AG09319 (cell line): ENCODE measurements at regions not wholly inside any gene's neighbourhood (a gene's known extent, or its start where the extent isn't known, plus 50 kb on each side); places are given as distances from the start of the nearest gene placed in this dataset.

ENCODE experiments used
- DNase-seq: peaks from one replicate; pipeline ENCODE4 v3.0.0-alpha.2; 2010; ENCODE audit warnings: low read depth; ENCODE audit errors: extremely low read depth
- CTCF ChIP-seq: IDR thresholded peaks from 2 replicates; pipeline ENCODE4 v1.5.1; 2011; ENCODE audit warnings: low read depth, mild to moderate bottlenecking, inconsistent platforms, low read length, moderate library complexity

GRCh38 chr16:65895486-65895885 is 471.0 kb upstream of the CDH5 start:
- no peak for DNase-seq
- TF ChIP-seq CTCF = no peak

GRCh38 chr16:65890203-65890602 is 476.3 kb upstream of the CDH5 start:
- TF ChIP-seq CTCF = no peak
- DNase-seq = no peak

- DNase-seq = no peak
- no peak for TF ChIP-seq CTCF
Observed at GRCh38 chr16:65889533-65889966, 476.9 kb upstream of the CDH5 start.

GRCh38 chr16:65888201-65888600 is 478.3 kb upstream of the CDH5 start:
- TF ChIP-seq CTCF = no peak
- no peak for DNase-seq

GRCh38 chr16:65884018-65884417 is 482.5 kb upstream of the CDH5 start:
- DNase-seq = no peak
- no peak for TF ChIP-seq CTCF

GRCh38 chr16:65878347-65878746 is 488.1 kb upstream of the CDH5 start:
- TF ChIP-seq CTCF = no peak
- DNase-seq = no peak

GRCh38 chr16:65876624-65877023 is 489.9 kb upstream of the CDH5 start:
- no peak for TF ChIP-seq CTCF

More at GRCh38 chr16:65876624-65877023, 489.9 kb upstream of the CDH5 start:
- no peak for DNase-seq
